ENCODE measurements at regions not wholly inside any gene's neighbourhood (a gene's known extent, or its start where the extent isn't known, plus 50 kb on each side); places are given as distances from the start of the nearest gene placed in this dataset.

GRCh38 chr11:19345848-19346681 is 105.3 kb upstream of the E2F8 start:
- Histone ChIP-seq H3K9me3 (ENCODE audit: low read depth, low read length) (no peaks in the 10 kb centered on the region), H3K27ac (no peak overlapping the region), H3K36me3 (ENCODE audit: insufficient read depth, low read length) (no peaks in the 10 kb centered on the region), H3K9ac (ENCODE audit: insufficient read length) (no peak overlapping the region), H3K4me3 (no peak overlapping the region)
- TF ChIP-seq EZH2 (IDR thresholded peaks at IDR 0.05) (peak; percentile 98), POLR2AphosphoS5 (IDR thresholded peaks at IDR 0.05; ENCODE audit: borderline replicate concordance, low read depth, low read length) (no peak), FOXP2 (optimal IDR thresholded peaks at IDR 0.05; ENCODE audit: control extremely low read depth, extremely low read length, insufficient read depth) (no peak)
- no peak for DNase-seq (ENCODE audit: low read depth, low spot score)

- no peak overlapping the region for H3K27ac ChIP-seq
- H3K9me3 ChIP-seq (ENCODE audit: low read depth, low read length): no peaks in the 10 kb centered on the region
- DNase-seq (ENCODE audit: low read depth, low spot score): no peak
- no peaks in the 10 kb centered on the region for H3K36me3 ChIP-seq (ENCODE audit: insufficient read depth, low read length)
- no peak overlapping the region for H3K4me3 ChIP-seq
- H3K9ac ChIP-seq (ENCODE audit: insufficient read length): no peak overlapping the region
- TF ChIP-seq FOXP2 (optimal IDR thresholded peaks at IDR 0.05; ENCODE audit: control extremely low read depth, extremely low read length, insufficient read depth) (no peak), POLR2AphosphoS5 (IDR thresholded peaks at IDR 0.05; ENCODE audit: borderline replicate concordance, low read depth, low read length) (no peak)
Observed at GRCh38 chr11:19345519-19345847, 104.7 kb upstream of the E2F8 start.

- H3K4me3 ChIP-seq: no peak overlapping the region
- H3K9ac ChIP-seq (ENCODE audit: insufficient read length): no peak overlapping the region
- no peak for TF ChIP-seq POLR2AphosphoS5 (IDR thresholded peaks at IDR 0.05; ENCODE audit: borderline replicate concordance, low read depth, low read length)
- DNase-seq (ENCODE audit: low read depth, low spot score): no peak
- H3K36me3 ChIP-seq (ENCODE audit: insufficient read depth, low read length): no peaks in the 10 kb centered on the region
- H3K9me3 ChIP-seq (ENCODE audit: low read depth, low read length): no peaks in the 10 kb centered on the region
- no peak overlapping the region for H3K27ac ChIP-seq
Observed at GRCh38 chr11:19344661-19345518, 104.1 kb upstream of the E2F8 start.

- no peak for TF ChIP-seq FOXP2 (optimal IDR thresholded peaks at IDR 0.05; ENCODE audit: control extremely low read depth, extremely low read length, insufficient read depth)
- Histone ChIP-seq H3K27ac (no peak overlapping the region), H3K9ac (ENCODE audit: insufficient read length) (no peak overlapping the region), H3K9me3 (ENCODE audit: low read depth, low read length) (no peaks in the 10 kb centered on the region), H3K4me3 (no peak overlapping the region), H3K36me3 (ENCODE audit: insufficient read depth, low read length) (no peaks in the 10 kb centered on the region)
- no peak for DNase-seq (ENCODE audit: low read depth, low spot score)
Observed at GRCh38 chr11:19342036-19342435, 101.3 kb upstream of the E2F8 start.

- Histone ChIP-seq H3K9me3 (ENCODE audit: low read depth, low read length) (no peaks in the 10 kb centered on the region), H3K27ac (no peak overlapping the region), H3K36me3 (ENCODE audit: insufficient read depth, low read length) (no peaks in the 10 kb centered on the region), H3K4me3 (no peak overlapping the region), H3K9ac (ENCODE audit: insufficient read length) (no peak overlapping the region)
- TF ChIP-seq FOXP2 (optimal IDR thresholded peaks at IDR 0.05; ENCODE audit: control extremely low read depth, extremely low read length, insufficient read depth): no peak
- no peak for TF ChIP-seq EZH2 (IDR thresholded peaks at IDR 0.05)
- no peak for TF ChIP-seq POLR2AphosphoS5 (IDR thresholded peaks at IDR 0.05; ENCODE audit: borderline replicate concordance, low read depth, low read length)
- no peak for DNase-seq (ENCODE audit: low read depth, low spot score)
Observed at GRCh38 chr11:19338375-19338774, 97.6 kb upstream of the E2F8 start.

- Histone ChIP-seq H3K4me3 (no peak overlapping the region), H3K36me3 (ENCODE audit: insufficient read depth, low read length) (no peaks in the 10 kb centered on the region), H3K27ac (no peak overlapping the region), H3K9ac (ENCODE audit: insufficient read length) (no peak overlapping the region), H3K9me3 (ENCODE audit: low read depth, low read length) (no peaks in the 10 kb centered on the region)
- TF ChIP-seq FOXP2 (optimal IDR thresholded peaks at IDR 0.05; ENCODE audit: control extremely low read depth, extremely low read length, insufficient read depth) (no peak), EZH2 (IDR thresholded peaks at IDR 0.05) (no peak), POLR2AphosphoS5 (IDR thresholded peaks at IDR 0.05; ENCODE audit: borderline replicate concordance, low read depth, low read length) (no peak)
- DNase-seq (ENCODE audit: low read depth, low spot score): no peak
Observed at GRCh38 chr11:19337779-19338178, 97.0 kb upstream of the E2F8 start.

- Histone ChIP-seq H3K27ac (no peak overlapping the region), H3K36me3 (ENCODE audit: insufficient read depth, low read length) (no peaks in the 10 kb centered on the region), H3K9me3 (ENCODE audit: low read depth, low read length) (no peaks in the 10 kb centered on the region), H3K4me3 (no peak overlapping the region), H3K9ac (ENCODE audit: insufficient read length) (no peak overlapping the region)
- no peak for DNase-seq (ENCODE audit: low read depth, low spot score)
- no peak for TF ChIP-seq FOXP2 (optimal IDR thresholded peaks at IDR 0.05; ENCODE audit: control extremely low read depth, extremely low read length, insufficient read depth)
- no peak for TF ChIP-seq POLR2AphosphoS5 (IDR thresholded peaks at IDR 0.05; ENCODE audit: borderline replicate concordance, low read depth, low read length)
- no peak for TF ChIP-seq EZH2 (IDR thresholded peaks at IDR 0.05)
Observed at GRCh38 chr11:19336331-19336730, 95.6 kb upstream of the E2F8 start.

- H3K36me3 ChIP-seq (ENCODE audit: insufficient read depth, low read length): no peaks in the 10 kb centered on the region
- H3K27ac ChIP-seq: no peak overlapping the region
Observed at GRCh38 chr11:19332476-19332875, 91.7 kb upstream of the E2F8 start.

More at GRCh38 chr11:19332476-19332875, 91.7 kb upstream of the E2F8 start:
- H3K9ac ChIP-seq (ENCODE audit: insufficient read length): no peak overlapping the region
- no peaks in the 10 kb centered on the region for H3K9me3 ChIP-seq (ENCODE audit: low read depth, low read length)
- no peak overlapping the region for H3K4me3 ChIP-seq
- DNase-seq (ENCODE audit: low read depth, low spot score): no peak
- TF ChIP-seq EZH2 (IDR thresholded peaks at IDR 0.05) (no peak), FOXP2 (optimal IDR thresholded peaks at IDR 0.05; ENCODE audit: control extremely low read depth, extremely low read length, insufficient read depth) (no peak), POLR2AphosphoS5 (IDR thresholded peaks at IDR 0.05; ENCODE audit: borderline replicate concordance, low read depth, low read length) (no peak)
